ENCODE measurements at regions not wholly inside any gene's neighbourhood (a gene's known extent, or its start where the extent isn't known, plus 50 kb on each side); places are given as distances from the start of the nearest gene placed in this dataset.

GRCh38 chr12:125766091-125766490 lies 700.9 kb downstream of the AACS start:
- DNase-seq (ENCODE audit: low spot score) (no peak), ATAC-seq (ENCODE audit: insufficient number of reproducible peaks, low FRiP score, low read depth) (no peak)
- Histone ChIP-seq H3K4me3 (no peak overlapping the region), H3K27me3 (replicated peaks; ENCODE audit: insufficient read depth) (no peaks in the 10 kb centered on the region), H3K9me3 (no peaks in the 10 kb centered on the region), H3K27ac (no peak overlapping the region), H3K4me1 (ENCODE audit: control insufficient read depth in 1 of 2, low read depth in 2 of 2) (no peaks in the 10 kb centered on the region), H3K36me3 (no peaks in the 10 kb centered on the region)
- no peak for TF ChIP-seq CTCF (IDR thresholded peaks at IDR 0.05)

GRCh38 chr12:125772403-125772802 lies 707.2 kb downstream of the AACS start:
- no peak for DNase-seq (ENCODE audit: low spot score)
- TF ChIP-seq CTCF (IDR thresholded peaks at IDR 0.05), result no peak
- Histone ChIP-seq H3K27me3 (replicated peaks; ENCODE audit: insufficient read depth) (no peaks in the 10 kb centered on the region), H3K36me3 (no peaks in the 10 kb centered on the region), H3K9me3 (no peaks in the 10 kb centered on the region), H3K4me1 (ENCODE audit: control insufficient read depth in 1 of 2, low read depth in 2 of 2) (no peaks in the 10 kb centered on the region), H3K4me3 (no peak overlapping the region), H3K27ac (no peak overlapping the region)
- no peak for ATAC-seq (ENCODE audit: insufficient number of reproducible peaks, low FRiP score, low read depth)

- Histone ChIP-seq H3K36me3 (no peaks in the 10 kb centered on the region), H3K4me1 (ENCODE audit: control insufficient read depth in 1 of 2, low read depth in 2 of 2) (no peaks in the 10 kb centered on the region), H3K4me3 (no peak overlapping the region), H3K9me3 (no peaks in the 10 kb centered on the region), H3K27me3 (replicated peaks; ENCODE audit: insufficient read depth) (no peaks in the 10 kb centered on the region), H3K27ac (no peak overlapping the region)
- TF ChIP-seq CTCF (IDR thresholded peaks at IDR 0.05), result peak; percentile 13
- DNase-seq (ENCODE audit: low spot score) (no peak), ATAC-seq (ENCODE audit: insufficient number of reproducible peaks, low FRiP score, low read depth) (no peak)
Observed at GRCh38 chr12:125773033-125773640, 707.9 kb downstream of the AACS start.

- Histone ChIP-seq H3K4me3 (no peak overlapping the region), H3K9me3 (no peaks in the 10 kb centered on the region), H3K27me3 (replicated peaks; ENCODE audit: insufficient read depth) (no peaks in the 10 kb centered on the region), H3K36me3 (no peaks in the 10 kb centered on the region), H3K4me1 (ENCODE audit: control insufficient read depth in 1 of 2, low read depth in 2 of 2) (no peaks in the 10 kb centered on the region), H3K27ac (no peak overlapping the region)
- DNase-seq (ENCODE audit: low spot score) (no peak), ATAC-seq (ENCODE audit: insufficient number of reproducible peaks, low FRiP score, low read depth) (no peak)
- TF ChIP-seq CTCF (IDR thresholded peaks at IDR 0.05), result no peak
Observed at GRCh38 chr12:125775507-125775906, 710.3 kb downstream of the AACS start.

GRCh38 chr12:125776212-125776611 lies 711.0 kb downstream of the AACS start:
- ATAC-seq (ENCODE audit: insufficient number of reproducible peaks, low FRiP score, low read depth), result no peak
- TF ChIP-seq CTCF (IDR thresholded peaks at IDR 0.05), result no peak

More at GRCh38 chr12:125776212-125776611, 711.0 kb downstream of the AACS start:
- no peak for DNase-seq (ENCODE audit: low spot score)
- Histone ChIP-seq H3K4me3 (no peak overlapping the region), H3K36me3 (no peaks in the 10 kb centered on the region), H3K27ac (no peak overlapping the region), H3K27me3 (replicated peaks; ENCODE audit: insufficient read depth) (no peaks in the 10 kb centered on the region), H3K4me1 (ENCODE audit: control insufficient read depth in 1 of 2, low read depth in 2 of 2) (no peaks in the 10 kb centered on the region), H3K9me3 (no peaks in the 10 kb centered on the region)
